ENCODE measurements at regions not wholly inside any gene's neighbourhood (a gene's known extent, or its start where the extent isn't known, plus 50 kb on each side); places are given as distances from the start of the nearest gene placed in this dataset.

DNA sequence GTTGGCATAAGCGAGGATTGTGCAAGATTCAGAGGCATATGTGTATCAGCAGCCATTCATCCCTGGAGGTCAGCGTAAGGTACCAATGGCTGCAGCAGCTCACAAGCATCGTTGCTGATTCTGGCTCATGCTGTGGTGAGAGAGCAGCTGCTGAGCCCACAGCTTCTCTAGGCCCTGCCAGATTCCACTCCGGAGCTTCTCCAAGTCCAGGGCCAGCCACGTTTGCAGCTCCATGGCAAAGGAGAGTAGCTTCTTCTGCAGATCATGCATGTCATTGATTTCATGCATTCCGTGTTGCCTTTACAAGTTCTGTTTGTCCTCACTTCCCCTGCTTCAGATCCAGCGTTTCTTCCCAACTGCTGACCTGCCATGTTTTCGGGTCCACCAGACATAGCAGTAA, 474.8 kb upstream of the ID4 start:
- Histone ChIP-seq H3K27me3 (ENCODE audit: control insufficient read depth, insufficient read depth, low read length) (no peaks in the 10 kb centered on the region), H3K79me2 (no peaks in the 10 kb centered on the region), H2AFZ (no peak overlapping the region), H3K4me3 (ENCODE audit: low read depth, low read length) (no peak overlapping the region), H3K27ac (no peak overlapping the region), H3K4me1 (no peaks in the 10 kb centered on the region), H3K4me2 (ENCODE audit: low read length) (no peak overlapping the region), H3K36me3 (ENCODE audit: control insufficient read depth, insufficient read depth, low read length) (no peaks in the 10 kb centered on the region), H3K9ac (no peak overlapping the region), H3K9me3 (ENCODE audit: control insufficient read depth, low read length) (no peaks in the 10 kb centered on the region)
- TF ChIP-seq, protein P1, sequence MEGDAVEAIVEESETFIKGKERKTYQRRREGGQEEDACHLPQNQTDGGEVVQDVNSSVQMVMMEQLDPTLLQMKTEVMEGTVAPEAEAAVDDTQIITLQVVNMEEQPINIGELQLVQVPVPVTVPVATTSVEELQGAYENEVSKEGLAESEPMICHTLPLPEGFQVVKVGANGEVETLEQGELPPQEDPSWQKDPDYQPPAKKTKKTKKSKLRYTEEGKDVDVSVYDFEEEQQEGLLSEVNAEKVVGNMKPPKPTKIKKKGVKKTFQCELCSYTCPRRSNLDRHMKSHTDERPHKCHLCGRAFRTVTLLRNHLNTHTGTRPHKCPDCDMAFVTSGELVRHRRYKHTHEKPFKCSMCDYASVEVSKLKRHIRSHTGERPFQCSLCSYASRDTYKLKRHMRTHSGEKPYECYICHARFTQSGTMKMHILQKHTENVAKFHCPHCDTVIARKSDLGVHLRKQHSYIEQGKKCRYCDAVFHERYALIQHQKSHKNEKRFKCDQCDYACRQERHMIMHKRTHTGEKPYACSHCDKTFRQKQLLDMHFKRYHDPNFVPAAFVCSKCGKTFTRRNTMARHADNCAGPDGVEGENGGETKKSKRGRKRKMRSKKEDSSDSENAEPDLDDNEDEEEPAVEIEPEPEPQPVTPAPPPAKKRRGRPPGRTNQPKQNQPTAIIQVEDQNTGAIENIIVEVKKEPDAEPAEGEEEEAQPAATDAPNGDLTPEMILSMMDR (IDR thresholded peaks at IDR 0.05) = no peak

DNA sequence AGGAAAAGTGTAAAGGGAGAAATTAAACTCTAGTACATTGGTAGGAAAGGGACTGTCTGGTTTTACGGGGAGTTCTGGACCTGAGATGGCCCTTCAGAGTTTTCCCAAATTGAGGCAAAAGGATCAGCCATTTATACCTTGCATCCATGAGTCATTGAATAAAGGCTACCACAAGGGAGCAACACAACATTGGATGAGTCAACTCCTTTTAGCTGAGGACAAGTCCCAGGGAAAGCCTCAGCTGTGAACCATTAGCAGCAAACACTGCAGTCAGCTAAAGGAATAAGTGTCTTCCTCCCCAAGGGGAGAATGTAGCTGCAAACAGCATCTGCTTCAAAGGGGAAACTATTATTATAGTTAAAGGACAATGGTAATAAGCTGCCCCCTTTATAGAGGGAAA, 468.7 kb upstream of the ID4 start:
- Histone ChIP-seq H3K4me2 (ENCODE audit: low read length) (no peak overlapping the region), H3K9ac (no peak overlapping the region), H3K4me1 (no peaks in the 10 kb centered on the region), H3K27ac (no peak overlapping the region), H2AFZ (no peak overlapping the region), H3K36me3 (ENCODE audit: control insufficient read depth, insufficient read depth, low read length) (no peaks in the 10 kb centered on the region), H3K9me3 (ENCODE audit: control insufficient read depth, low read length) (no peaks in the 10 kb centered on the region), H3K4me3 (ENCODE audit: low read depth, low read length) (no peak overlapping the region), H3K27me3 (ENCODE audit: control insufficient read depth, insufficient read depth, low read length) (no peaks in the 10 kb centered on the region), H3K79me2 (no peaks in the 10 kb centered on the region)
- TF ChIP-seq, protein P1 (IDR thresholded peaks at IDR 0.05) = no peak

DNA sequence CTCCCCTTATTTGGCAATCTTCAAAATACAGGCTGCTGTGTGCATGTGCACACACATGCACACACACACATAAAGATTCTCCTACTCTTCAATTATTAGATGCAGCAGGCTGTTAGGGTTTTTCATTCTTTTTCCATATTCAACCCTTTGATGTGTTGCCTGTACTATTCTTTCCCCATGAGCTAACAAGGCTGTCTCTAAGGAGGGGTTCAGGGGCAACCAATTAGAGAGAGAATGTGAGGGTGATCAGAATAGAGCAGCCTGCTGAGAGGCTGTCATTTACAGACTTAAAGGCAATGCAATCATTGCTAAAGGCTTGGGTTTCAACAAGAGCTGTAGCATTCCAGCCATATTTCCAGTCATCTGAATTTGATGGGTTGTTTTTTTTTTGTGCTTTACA, 467.4 kb upstream of the ID4 start:
- Histone ChIP-seq H2AFZ (no peak overlapping the region), H3K4me1 (no peaks in the 10 kb centered on the region), H3K79me2 (no peaks in the 10 kb centered on the region), H3K36me3 (ENCODE audit: control insufficient read depth, insufficient read depth, low read length) (no peaks in the 10 kb centered on the region), H3K27ac (no peak overlapping the region), H3K9ac (no peak overlapping the region), H3K4me2 (ENCODE audit: low read length) (no peak overlapping the region), H3K4me3 (ENCODE audit: low read depth, low read length) (no peak overlapping the region), H3K27me3 (ENCODE audit: control insufficient read depth, insufficient read depth, low read length) (no peaks in the 10 kb centered on the region), H3K9me3 (ENCODE audit: control insufficient read depth, low read length) (no peaks in the 10 kb centered on the region)
- TF ChIP-seq, protein P1 (IDR thresholded peaks at IDR 0.05) = no peak

GRCh38 chr6:19370831-19371230, 466.3 kb upstream of the ID4 start:
- TF ChIP-seq, protein P1 (IDR thresholded peaks at IDR 0.05) = no peak

DNA sequence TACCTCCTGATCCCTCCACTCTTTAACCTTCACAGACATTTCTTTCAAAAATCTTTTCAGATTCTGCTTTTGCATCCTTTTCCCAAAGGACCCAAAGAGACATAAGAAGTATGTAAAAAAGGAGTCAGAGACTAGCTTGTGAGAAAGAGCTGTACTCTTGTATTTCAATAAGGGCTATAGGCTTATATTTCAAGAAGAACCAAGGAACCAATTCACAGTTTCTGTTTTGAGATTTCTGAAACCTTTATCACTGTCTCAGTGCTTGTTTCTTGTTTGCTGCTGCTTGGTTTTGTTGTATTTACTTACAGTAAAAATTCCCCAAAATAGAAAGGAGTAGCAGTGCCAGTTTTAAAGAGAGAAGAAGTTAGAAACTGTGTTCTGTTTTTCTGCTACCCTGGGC, 461.6 kb upstream of the ID4 start:
- Histone ChIP-seq H3K36me3 (ENCODE audit: control insufficient read depth, insufficient read depth, low read length) (no peaks in the 10 kb centered on the region), H3K9me3 (ENCODE audit: control insufficient read depth, low read length) (no peaks in the 10 kb centered on the region), H2AFZ (no peak overlapping the region), H3K27me3 (ENCODE audit: control insufficient read depth, insufficient read depth, low read length) (no peaks in the 10 kb centered on the region), H3K4me2 (ENCODE audit: low read length) (no peak overlapping the region), H3K4me3 (ENCODE audit: low read depth, low read length) (no peak overlapping the region), H3K27ac (no peak overlapping the region), H3K4me1 (no peaks in the 10 kb centered on the region), H3K79me2 (no peaks in the 10 kb centered on the region), H3K9ac (no peak overlapping the region)
- TF ChIP-seq, protein P1 (IDR thresholded peaks at IDR 0.05) = no peak

More at GRCh38 chr6:19370831-19371230, 466.3 kb upstream of the ID4 start:
- no peaks in the 10 kb centered on the region for H3K36me3 ChIP-seq (ENCODE audit: control insufficient read depth, insufficient read depth, low read length)
- H3K27me3 ChIP-seq (ENCODE audit: control insufficient read depth, insufficient read depth, low read length) = no peaks in the 10 kb centered on the region
- no peak overlapping the region for H3K4me3 ChIP-seq (ENCODE audit: low read depth, low read length)
- no peaks in the 10 kb centered on the region for H3K4me1 ChIP-seq
- H3K79me2 ChIP-seq = no peaks in the 10 kb centered on the region
- H3K9me3 ChIP-seq (ENCODE audit: control insufficient read depth, low read length) = no peaks in the 10 kb centered on the region
- H3K27ac ChIP-seq = no peak overlapping the region
- no peak overlapping the region for H3K4me2 ChIP-seq (ENCODE audit: low read length)
- no peak overlapping the region for H3K9ac ChIP-seq
- no peak overlapping the region for H2AFZ ChIP-seq

Data from parathyroid adenoma (tissue), 2 donors.